HG03039 (cell line): ENCODE measurements at regions not wholly inside any gene's neighbourhood (a gene's known extent, or its start where the extent isn't known, plus 50 kb on each side); places are given as distances from the start of the nearest gene placed in this dataset.
"Not testable (repeated sequence)": the region's sequence is repeated elsewhere in the genome, so short reads cannot be mapped to it uniquely, and the experiment has no call there.

ENCODE experiments used
- ATAC-seq: cut with Tn5 transposase; IDR thresholded peaks from one replicate; pipeline ENCODE4 v1.9.1; 2021; ENCODE audit warnings: mild to moderate bottlenecking, moderate library complexity; ENCODE audit not compliant: unreplicated experiment

- no peak for ATAC-seq
Observed at GRCh38 chr6:22157233-22157632, 139.6 kb downstream of the PRL start.

DNA sequence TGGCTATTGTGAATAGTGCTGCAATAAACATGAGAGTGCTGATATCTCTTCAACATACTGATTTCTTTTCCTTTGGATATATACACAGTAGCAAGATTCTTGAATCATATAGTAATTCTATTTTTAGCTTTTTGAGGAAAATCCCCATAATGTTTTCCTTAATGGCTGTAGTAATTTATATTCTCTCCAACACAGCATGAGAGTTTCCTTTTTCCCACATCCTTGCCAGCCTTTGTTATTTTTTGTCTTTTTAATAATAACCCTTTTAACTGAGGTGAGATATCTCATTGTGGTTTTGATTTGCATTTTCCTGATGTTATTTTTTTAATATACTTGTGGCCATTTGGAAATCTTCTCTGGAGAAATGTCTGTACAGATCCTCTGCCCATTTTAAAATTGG, 132.6 kb downstream of the PRL start:
- ATAC-seq = no peak

DNA sequence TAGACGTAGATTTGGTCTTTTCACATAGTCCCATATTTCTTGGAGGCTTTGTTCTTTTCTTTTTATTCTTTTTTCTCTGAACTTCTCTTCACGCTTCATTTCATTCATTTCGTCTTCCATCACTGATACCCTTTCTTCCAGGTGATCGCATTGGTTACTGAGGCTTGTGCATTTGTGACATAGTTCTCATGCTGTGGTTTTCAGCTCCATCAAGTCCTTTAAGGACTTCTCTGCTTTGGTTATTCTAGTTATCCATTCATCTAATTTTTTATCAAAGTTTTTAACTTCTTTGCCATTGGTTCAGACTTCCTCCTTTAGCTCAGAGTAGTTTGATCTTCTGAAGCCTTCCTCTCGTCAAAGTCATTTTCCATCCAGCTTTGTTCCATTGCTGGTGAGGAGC, 125.8 kb downstream of the PRL start:
- not testable (repeated sequence) for ATAC-seq

DNA sequence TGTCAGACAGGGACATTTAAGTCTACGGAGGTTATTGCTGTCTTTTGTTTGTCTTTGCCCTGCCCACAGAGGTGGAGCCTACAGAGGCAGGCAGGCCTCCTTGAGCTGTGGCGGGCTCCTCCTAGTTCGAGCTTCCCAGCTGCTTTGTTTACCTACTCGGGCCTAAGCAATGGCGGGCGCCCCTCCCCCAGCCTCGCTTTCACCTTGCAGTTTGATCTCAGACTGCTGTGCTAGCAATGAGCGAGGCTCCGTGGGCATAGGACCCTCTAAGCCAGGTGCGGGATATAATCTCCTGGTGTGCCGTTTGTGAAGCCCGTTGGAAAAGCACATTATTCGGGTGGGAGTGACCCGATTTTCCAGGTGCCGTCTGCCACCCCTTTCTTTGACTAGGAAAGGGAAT, 125.0 kb downstream of the PRL start:
- not testable (repeated sequence) for ATAC-seq

- ATAC-seq = no peak
Observed at GRCh38 chr6:22173311-22173710, 123.5 kb downstream of the PRL start.

- ATAC-seq = not testable (repeated sequence)
Observed at GRCh38 chr6:22180250-22180649, 116.6 kb downstream of the PRL start.

DNA sequence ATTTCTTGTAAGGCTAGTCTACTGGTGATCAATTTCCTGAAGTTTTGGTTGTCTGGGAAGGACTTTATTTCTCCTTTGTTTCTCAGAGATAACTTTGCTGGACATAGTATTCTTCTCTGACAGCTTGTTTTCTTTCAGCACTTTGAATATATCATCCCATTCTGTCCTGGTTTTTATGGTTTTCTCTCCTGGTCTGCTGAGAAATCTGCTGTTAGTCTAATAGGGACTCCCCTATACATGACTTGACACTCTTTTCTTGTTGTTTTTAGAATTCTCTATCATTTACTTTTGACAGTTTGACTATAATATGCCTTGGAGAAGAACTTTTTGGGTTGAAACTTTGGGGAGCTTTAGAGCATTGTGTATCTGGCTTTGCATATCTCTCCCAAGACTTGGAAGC, 112.5 kb downstream of the PRL start:
- ATAC-seq = no peak

DNA sequence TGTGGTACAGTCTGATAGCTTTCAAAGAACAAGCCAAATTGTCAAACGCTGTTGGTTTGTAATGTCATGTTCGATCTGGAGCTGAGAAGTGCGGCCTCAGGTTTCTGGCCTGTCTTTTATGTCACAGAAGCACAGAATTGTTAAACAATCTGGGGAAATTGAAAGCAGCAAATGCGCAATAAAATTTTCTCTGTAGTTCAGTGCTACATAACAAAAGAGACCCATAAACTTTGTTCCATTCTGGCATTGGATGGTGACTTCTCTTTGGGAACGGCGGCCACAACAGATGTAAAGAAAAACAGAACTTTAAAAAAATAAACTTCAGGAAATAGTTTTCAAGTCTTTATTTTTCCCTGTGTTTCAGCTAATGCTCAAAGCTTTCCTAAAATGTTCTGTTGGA, 106.9 kb downstream of the PRL start:
- no peak for ATAC-seq

GRCh38 chr6:22194188-22194921, 102.5 kb downstream of the PRL start:
- no peak for ATAC-seq

DNA sequence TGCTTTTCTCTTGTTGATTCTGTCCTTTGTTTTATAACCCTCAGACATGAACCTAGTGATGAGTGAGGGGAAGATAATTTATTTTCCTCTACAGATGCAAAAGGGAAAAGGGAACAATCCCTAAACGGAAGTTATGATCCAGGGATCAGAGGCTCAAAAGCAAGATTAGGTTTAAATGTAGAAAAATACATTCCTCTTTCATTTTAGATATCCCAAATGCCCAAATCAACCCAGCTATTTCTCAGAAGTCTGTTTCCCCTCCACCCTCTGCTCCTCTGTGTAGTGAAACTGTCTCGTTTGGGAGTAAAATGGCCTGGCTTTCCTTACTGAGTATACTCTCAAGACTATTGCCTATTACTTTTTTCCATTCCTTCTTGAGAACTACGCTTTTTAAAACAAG, 97.1 kb downstream of the PRL start:
- ATAC-seq = no peak

- ATAC-seq = no peak
Observed at GRCh38 chr6:22204153-22204552, 92.7 kb downstream of the PRL start.

DNA sequence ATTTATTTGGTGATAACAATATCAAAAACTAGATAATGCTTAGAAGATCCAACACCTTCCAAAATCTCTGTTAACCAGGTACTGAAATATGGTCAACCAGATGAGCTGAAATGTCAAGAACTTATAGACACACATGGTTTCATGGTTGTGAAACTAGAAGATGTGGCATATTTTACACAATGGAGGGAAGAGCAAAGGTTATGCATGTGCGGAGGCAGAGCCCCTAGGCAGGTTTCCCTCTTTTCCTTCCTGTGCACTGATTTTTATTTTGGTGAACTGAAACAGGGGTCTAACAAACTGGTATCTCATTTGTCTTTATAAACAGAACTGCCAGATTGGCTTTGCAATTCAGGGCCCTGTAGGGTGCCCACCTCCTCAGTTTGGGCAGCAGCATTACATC, 91.6 kb downstream of the PRL start:
- no peak for ATAC-seq

DNA sequence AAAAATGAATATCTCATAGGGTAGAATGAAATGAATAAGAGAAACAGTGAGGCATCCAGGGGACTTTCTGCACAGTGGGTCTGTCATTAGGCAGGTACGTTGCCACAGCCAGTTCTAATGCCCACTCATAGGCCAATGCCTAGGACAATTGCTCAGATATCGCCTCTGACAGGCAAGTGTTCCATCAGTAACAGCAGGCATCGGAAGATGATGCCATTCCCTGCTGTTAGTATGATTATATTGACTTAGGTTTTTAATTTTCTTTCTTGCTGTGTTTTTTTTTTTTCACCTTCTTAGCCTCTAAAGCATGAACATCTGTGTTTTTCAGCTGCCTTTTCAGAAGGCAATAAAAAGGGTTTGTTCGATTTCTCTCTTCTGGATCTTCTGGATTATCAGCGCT, 90.7 kb downstream of the PRL start:
- no peak for ATAC-seq

GRCh38 chr6:22208026-22208425, 88.8 kb downstream of the PRL start:
- ATAC-seq = no peak

DNA sequence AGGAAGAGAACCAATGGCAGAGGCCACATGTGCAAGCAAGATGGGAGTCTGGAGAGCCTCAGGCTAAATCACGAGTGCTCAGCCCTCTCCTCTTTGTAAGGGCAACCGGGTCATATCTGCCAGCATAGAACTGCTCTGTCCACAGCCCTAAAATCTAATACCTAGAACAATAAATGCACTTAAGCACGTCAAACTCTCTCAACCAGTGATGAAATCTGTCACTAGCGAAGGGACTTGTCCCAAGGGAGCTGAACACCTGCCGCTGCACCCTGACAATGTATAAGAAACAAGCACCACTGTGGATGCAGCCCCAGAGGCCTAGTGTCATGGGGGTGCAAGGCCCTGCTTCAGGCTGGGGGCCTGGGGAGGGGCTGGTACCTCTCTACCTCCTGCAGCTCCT, 82.5 kb downstream of the PRL start:
- ATAC-seq = no peak

DNA sequence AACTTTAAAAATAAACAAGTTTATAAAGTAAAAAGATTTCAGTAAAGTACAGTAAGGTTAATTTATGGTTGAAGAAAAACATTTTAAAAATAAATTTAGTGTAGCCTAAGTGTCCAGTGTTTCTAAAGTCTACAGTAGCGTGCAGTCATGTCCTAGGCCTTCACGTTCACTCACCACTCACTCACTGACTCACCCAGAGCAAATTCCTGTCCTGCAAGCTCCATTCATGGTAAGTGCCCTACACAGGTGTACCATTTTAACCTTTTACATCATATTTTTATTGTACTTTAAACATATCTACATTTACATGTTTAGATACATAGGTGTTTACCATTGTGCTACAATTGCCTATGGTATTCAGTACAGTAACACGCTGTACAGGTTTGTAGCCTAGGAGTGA, 81.4 kb downstream of the PRL start:
- ATAC-seq = not testable (repeated sequence)

GRCh38 chr6:22218410-22218809, 78.4 kb downstream of the PRL start:
- no peak for ATAC-seq

- no peak for ATAC-seq
Observed at GRCh38 chr6:22219925-22220324, 76.9 kb downstream of the PRL start.

DNA sequence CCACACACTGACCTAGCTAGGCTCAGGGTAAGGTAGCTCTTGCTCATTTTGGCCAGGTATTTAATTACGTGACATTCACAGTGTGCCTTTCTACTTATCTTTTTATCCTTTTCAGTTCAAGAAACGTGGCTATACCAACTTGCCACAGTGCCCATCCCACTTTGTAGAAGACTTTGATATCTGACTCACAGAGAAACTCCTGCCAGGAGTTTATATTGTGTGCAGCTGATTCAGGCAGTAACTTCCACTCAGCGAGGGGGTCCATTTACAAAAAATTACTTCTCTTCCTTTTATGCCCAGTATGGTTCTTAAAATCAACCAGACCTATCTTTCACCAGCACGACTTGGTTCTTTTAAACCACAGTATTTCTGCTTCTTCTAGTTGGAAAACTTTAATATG, 75.6 kb downstream of the PRL start:
- ATAC-seq = no peak

DNA sequence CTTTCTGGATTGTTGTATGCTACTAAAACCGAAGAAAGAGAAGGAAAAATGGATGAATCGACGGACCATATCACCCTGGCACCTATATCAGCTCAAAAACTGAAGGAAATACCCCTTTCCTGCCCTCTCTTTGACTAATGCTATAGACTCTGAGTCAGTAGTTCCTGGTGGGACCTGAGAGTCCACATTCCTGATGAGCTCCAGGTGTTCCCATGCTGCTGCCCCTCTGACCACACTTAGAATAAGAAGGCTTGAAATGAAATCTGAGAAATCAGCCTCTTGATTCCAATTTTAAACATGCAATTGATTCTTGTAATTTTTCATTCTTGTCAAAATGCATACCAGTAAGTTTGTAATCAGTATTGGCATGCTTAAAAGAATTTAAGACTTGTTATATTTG, 75.2 kb downstream of the PRL start:
- ATAC-seq = no peak

GRCh38 chr6:22222469-22222868, 74.4 kb downstream of the PRL start:
- no peak for ATAC-seq

DNA sequence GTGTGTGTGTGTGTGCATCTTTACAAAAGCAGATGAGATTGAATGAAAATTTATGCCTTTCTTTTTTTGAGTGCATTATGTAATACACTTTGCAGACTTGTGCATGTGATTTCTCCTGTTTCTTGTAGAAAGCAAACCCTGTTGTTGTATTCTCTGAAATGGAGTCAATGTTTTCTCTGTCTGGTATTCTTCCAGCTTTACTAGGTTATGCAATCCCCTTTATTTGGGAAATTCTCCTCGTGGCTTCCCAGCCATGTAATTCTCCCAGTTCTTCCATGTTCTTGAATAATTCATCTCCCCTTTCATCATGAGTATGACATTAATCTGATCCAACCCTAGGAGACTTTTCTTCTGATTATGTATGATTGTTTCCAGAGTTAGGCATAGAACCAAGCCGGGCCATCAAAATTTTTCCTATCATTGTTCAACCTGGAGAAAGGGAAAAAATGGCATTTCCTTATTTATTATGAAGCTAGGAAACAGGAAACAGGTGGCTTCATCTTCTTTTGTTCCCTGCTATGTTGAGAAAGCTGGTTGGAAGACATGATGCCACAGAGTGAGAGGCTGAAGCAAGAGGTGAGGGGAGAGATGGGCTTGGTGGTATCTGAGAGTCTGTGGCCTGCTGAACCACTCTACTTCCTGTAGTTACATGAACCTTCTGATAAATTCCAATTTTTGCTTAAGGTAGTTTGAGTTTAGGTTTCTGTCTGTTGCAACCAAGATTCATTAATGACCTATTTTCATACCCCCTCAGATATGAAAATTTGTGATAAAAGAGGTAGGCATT, 68.8 kb downstream of the PRL start:
- no peak for ATAC-seq

DNA sequence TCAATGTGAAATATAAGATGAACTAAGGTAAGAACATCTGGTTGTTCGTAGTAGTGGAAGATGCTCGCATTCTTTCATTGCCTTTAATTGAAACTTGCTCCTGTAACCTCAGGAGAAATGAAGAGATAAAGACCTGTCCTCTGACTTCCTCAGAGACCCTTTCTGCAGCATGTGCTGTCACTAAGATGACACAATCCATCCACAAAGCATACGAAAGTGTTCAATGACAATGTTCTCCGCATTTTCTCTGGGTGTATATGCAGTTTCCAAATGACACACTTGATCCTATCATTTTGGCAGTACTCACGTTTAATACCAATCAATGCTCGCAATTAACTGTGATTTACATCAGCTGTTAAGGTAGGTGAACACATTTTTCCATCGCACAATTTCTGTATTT, 65.8 kb downstream of the PRL start:
- ATAC-seq = no peak
